ENCODE measurements at regions not wholly inside any gene's neighbourhood (a gene's known extent, or its start where the extent isn't known, plus 50 kb on each side); places are given as distances from the start of the nearest gene placed in this dataset.

DNA sequence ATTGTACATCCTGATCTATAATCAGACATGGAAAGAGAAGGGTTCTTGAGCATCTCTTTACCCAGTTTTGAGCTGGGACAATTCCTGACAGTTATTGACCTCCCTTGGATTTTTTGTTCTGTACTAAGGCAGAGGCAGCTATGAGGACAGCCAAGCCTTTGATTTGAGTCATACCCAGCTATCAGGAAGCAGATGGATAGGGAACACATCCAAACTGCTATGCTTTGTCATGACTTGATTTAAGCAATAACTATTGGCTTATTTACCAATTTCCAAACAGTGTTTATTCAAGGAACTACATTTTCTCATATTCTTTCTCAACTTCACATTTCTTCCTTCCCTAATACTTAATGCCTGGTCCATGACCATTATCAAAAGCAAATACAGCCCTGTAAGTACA lies 396.4 kb upstream of the STEAP1 start:
- Histone ChIP-seq H3K4me1 (ENCODE audit: low read depth, poor library complexity, severe bottlenecking) (no peaks in the 10 kb centered on the region), H3K9ac (no peak overlapping the region), H3K36me3 (ENCODE audit: insufficient read depth) (no peaks in the 10 kb centered on the region), H3K27me3 (ENCODE audit: insufficient read depth, low read depth) (no peaks in the 10 kb centered on the region), H3K27ac (no peak overlapping the region), H3K4me3 (IDR thresholded peaks at IDR 0.05; ENCODE audit: insufficient read depth, low read depth, low read length) (no peak overlapping the region), H3K4me2 (no peak overlapping the region), H3K79me2 (ENCODE audit: insufficient read depth, low read depth) (no peaks in the 10 kb centered on the region), H2AFZ (ENCODE audit: low read depth) (no peak overlapping the region), H4K20me1 (ENCODE audit: insufficient read depth) (no peaks in the 10 kb centered on the region)
- TF ChIP-seq, protein P1, sequence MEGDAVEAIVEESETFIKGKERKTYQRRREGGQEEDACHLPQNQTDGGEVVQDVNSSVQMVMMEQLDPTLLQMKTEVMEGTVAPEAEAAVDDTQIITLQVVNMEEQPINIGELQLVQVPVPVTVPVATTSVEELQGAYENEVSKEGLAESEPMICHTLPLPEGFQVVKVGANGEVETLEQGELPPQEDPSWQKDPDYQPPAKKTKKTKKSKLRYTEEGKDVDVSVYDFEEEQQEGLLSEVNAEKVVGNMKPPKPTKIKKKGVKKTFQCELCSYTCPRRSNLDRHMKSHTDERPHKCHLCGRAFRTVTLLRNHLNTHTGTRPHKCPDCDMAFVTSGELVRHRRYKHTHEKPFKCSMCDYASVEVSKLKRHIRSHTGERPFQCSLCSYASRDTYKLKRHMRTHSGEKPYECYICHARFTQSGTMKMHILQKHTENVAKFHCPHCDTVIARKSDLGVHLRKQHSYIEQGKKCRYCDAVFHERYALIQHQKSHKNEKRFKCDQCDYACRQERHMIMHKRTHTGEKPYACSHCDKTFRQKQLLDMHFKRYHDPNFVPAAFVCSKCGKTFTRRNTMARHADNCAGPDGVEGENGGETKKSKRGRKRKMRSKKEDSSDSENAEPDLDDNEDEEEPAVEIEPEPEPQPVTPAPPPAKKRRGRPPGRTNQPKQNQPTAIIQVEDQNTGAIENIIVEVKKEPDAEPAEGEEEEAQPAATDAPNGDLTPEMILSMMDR (conservative IDR thresholded peaks at IDR 0.05; ENCODE audit: low read depth, low read length), result no peak

DNA sequence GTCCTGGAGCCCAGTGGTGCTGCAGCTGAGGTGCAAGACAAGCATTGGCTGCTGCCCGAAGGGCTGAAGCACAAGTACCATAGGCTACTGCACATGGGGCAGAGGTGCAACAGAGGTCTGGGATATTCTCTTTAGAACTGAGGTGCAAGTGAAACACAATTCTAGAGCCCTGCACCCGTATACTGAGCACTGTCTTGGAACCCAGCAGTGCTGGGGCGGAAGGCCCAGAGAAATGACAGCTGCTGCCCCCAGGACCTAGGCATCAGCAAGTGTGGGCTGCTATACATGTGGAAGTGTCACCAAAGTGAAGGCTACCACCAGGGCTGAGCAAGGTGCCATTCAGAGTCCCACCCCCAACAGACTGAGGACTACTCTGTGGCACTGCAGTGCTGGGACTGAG lies 393.6 kb upstream of the STEAP1 start:
- Histone ChIP-seq H3K79me2 (ENCODE audit: insufficient read depth, low read depth) (no peaks in the 10 kb centered on the region), H3K27ac (no peak overlapping the region), H3K36me3 (ENCODE audit: insufficient read depth) (no peaks in the 10 kb centered on the region), H3K4me1 (ENCODE audit: low read depth, poor library complexity, severe bottlenecking) (no peaks in the 10 kb centered on the region), H3K4me3 (IDR thresholded peaks at IDR 0.05; ENCODE audit: insufficient read depth, low read depth, low read length) (no peak overlapping the region), H3K27me3 (ENCODE audit: insufficient read depth, low read depth) (no peaks in the 10 kb centered on the region), H4K20me1 (ENCODE audit: insufficient read depth) (no peaks in the 10 kb centered on the region), H3K4me2 (no peak overlapping the region), H3K9ac (no peak overlapping the region), H2AFZ (ENCODE audit: low read depth) (no peak overlapping the region)
- TF ChIP-seq, protein P1 (conservative IDR thresholded peaks at IDR 0.05; ENCODE audit: low read depth, low read length), result no peak

DNA sequence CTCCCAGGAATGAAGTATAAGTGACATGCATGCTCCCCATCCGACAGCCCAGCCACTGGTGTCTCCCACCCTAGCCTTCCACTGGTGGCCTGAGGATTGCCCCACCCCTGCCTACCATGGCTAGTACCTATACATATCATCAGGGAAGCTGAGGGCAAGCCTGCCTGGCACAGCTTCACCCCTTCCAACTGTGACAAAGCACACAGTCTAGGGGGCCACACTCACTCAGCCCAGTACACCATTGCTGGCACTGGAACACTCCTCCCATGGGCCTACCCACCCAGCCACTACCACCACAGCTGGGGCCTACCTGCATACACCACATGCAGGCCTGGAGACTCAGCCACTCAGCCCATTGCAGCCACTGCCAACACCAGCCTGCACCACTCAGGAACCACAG lies 393.1 kb upstream of the STEAP1 start:
- Histone ChIP-seq H2AFZ (ENCODE audit: low read depth) (no peak overlapping the region), H3K4me3 (IDR thresholded peaks at IDR 0.05; ENCODE audit: insufficient read depth, low read depth, low read length) (no peak overlapping the region), H3K79me2 (ENCODE audit: insufficient read depth, low read depth) (no peaks in the 10 kb centered on the region), H3K36me3 (ENCODE audit: insufficient read depth) (no peaks in the 10 kb centered on the region), H3K4me1 (ENCODE audit: low read depth, poor library complexity, severe bottlenecking) (no peaks in the 10 kb centered on the region), H3K27ac (no peak overlapping the region), H3K27me3 (ENCODE audit: insufficient read depth, low read depth) (no peaks in the 10 kb centered on the region), H4K20me1 (ENCODE audit: insufficient read depth) (no peaks in the 10 kb centered on the region), H3K4me2 (no peak overlapping the region), H3K9ac (no peak overlapping the region)
- TF ChIP-seq, protein P1 (conservative IDR thresholded peaks at IDR 0.05; ENCODE audit: low read depth, low read length), result no peak

DNA sequence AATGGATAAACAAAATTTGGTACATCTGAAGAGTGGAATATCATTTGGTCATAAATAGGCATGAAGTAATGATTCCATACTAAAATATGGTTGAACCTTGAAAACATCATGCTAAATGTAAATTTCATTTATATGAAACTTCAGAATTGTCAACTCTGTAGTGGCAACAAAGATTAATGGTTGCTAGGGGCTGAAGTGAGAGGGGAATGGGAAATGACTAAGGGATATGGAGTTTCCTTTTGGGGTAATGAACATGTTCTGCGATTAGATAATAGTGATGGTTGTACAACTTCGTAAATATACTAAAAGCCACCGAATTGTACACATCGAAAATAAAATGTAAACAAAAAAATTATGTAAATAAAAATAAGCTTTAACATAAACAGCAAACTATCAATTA lies 384.1 kb upstream of the STEAP1 start:
- Histone ChIP-seq H3K4me2 (no peak overlapping the region), H4K20me1 (ENCODE audit: insufficient read depth) (no peaks in the 10 kb centered on the region), H2AFZ (ENCODE audit: low read depth) (no peak overlapping the region), H3K4me3 (IDR thresholded peaks at IDR 0.05; ENCODE audit: insufficient read depth, low read depth, low read length) (no peak overlapping the region), H3K9ac (no peak overlapping the region), H3K27me3 (ENCODE audit: insufficient read depth, low read depth) (no peaks in the 10 kb centered on the region), H3K36me3 (ENCODE audit: insufficient read depth) (no peaks in the 10 kb centered on the region), H3K4me1 (ENCODE audit: low read depth, poor library complexity, severe bottlenecking) (no peaks in the 10 kb centered on the region), H3K79me2 (ENCODE audit: insufficient read depth, low read depth) (no peaks in the 10 kb centered on the region), H3K27ac (no peak overlapping the region)
- TF ChIP-seq, protein P1 (conservative IDR thresholded peaks at IDR 0.05; ENCODE audit: low read depth, low read length), result no peak
